ENCODE measurements at regions not wholly inside any gene's neighbourhood (a gene's known extent, or its start where the extent isn't known, plus 50 kb on each side); places are given as distances from the start of the nearest gene placed in this dataset.

DNA sequence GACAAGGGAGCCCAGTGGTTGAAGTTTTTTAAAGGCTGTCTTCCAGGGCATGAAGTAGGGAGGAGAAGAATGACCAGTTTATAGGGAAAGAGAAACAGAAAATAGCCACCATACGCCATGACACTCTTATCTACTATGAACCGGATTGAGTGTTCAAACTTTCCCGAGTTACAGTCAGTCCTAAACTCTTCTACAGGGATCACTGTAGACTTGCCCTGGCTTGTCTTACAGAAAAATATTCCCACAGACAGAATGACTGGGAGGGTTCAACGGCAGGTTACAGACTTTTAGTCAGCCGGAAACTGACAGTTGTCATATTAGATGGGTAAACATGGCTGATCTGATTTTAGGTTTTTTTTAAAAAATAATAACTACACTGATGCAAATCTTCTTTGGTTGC is 662.5 kb upstream of the SOX9 start:
- H3K9me3 ChIP-seq (ENCODE audit: insufficient read depth, low read depth, low read length): no peaks in the 10 kb centered on the region
- H3K36me3 ChIP-seq (ENCODE audit: insufficient read depth, low read depth, low read length): no peaks in the 10 kb centered on the region
- peaks cover 7% of the 10 kb centered on the region; the same call in 1 of the 2 replicates for H3K4me1 ChIP-seq (ENCODE audit: insufficient read depth, low read length)
- no peak overlapping the region for H3K27ac ChIP-seq (ENCODE audit: low read length)
- H3K9ac ChIP-seq (ENCODE audit: low read depth, low read length): no peak overlapping the region
- no peak overlapping the region for H3K4me3 ChIP-seq (ENCODE audit: low read length)
- no peaks in the 10 kb centered on the region for H3K27me3 ChIP-seq (ENCODE audit: insufficient read depth, low read length)

DNA sequence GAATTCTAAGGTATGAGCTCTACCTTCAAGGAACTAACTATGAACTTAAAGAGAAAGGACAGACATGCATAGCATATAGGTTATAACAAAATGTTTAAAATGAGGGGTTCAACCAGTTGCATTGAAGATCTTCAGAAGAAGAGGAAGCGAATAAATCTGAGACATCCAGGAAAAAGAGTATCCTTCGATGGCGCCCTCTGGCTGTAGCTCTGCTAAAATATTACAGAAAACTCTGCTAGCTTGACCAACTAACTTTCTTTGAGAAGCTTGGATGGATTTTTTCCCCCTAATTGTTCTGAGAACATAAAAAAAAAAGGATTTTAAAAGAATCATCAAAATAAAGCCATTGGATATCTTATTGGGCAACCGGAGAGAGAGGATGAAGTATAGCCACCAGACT is 659.9 kb upstream of the SOX9 start:
- Histone ChIP-seq H3K27ac (ENCODE audit: low read length) (no peak overlapping the region), H3K4me3 (ENCODE audit: low read length) (no peak overlapping the region), H3K27me3 (ENCODE audit: insufficient read depth, low read length) (no peaks in the 10 kb centered on the region), H3K9me3 (ENCODE audit: insufficient read depth, low read depth, low read length) (no peaks in the 10 kb centered on the region), H3K4me1 (ENCODE audit: insufficient read depth, low read length) (peaks cover 9% of the 10 kb centered on the region; the same call in 1 of the 2 replicates), H3K9ac (ENCODE audit: low read depth, low read length) (no peak overlapping the region), H3K36me3 (ENCODE audit: insufficient read depth, low read depth, low read length) (no peaks in the 10 kb centered on the region)

DNA sequence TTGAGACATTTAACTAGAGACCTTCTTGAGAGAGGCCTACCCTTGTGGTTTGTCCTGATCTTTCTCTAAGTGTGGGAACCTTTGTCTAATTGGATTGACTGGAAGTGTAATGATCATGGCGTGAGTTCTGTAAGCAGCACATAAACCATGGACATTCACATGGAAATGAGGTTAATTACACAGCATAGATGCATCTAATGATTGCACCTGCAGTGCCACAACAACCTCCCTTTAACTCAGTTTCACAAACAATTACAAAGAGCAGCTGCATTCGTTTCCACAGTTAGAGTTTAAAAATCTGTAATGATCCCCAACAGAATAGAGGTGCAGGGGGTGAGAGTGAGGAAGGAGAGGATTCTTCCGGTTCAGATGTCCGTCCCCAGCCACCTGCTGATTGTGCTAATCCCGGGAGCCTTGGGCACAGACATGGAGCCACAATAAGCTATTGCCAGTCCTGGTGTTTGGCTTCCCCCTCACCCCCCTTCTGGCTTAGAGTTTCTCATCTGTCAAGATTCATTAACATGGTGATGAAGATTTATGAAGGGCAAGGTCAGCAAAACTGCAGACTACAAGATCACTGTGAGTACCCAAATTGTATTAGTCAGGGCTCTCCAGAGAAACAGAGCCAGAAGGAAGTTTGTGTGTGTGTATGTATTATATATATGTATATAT is 659.2 kb upstream of the SOX9 start:
- Histone ChIP-seq H3K36me3 (ENCODE audit: insufficient read depth, low read depth, low read length) (no peaks in the 10 kb centered on the region), H3K4me1 (ENCODE audit: insufficient read depth, low read length) (peaks cover 9% of the 10 kb centered on the region; the same call in 1 of the 2 replicates), H3K9me3 (ENCODE audit: insufficient read depth, low read depth, low read length) (no peaks in the 10 kb centered on the region), H3K9ac (ENCODE audit: low read depth, low read length) (no peak overlapping the region), H3K27ac (ENCODE audit: low read length) (no peak overlapping the region), H3K4me3 (ENCODE audit: low read length) (no peak overlapping the region), H3K27me3 (ENCODE audit: insufficient read depth, low read length) (no peaks in the 10 kb centered on the region)

DNA sequence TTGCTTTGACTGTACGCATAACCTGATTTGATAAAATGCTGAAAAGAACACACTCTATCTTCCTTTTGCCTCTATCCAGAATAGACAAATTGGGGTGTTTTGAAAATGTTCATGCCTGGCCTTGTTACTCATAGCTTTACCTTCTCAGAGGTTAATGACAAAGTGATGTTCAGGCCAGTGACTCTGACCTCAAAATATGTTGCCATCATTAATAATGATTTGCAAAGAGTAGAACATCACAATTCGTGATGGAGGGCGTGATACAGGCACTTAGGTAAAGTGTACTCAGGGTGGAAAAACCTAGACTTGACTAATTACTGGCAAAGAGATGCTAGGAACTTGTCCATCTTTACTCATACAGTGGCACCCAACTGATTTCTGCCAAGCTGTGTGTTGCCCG is 656.6 kb upstream of the SOX9 start:
- no peaks in the 10 kb centered on the region for H3K36me3 ChIP-seq (ENCODE audit: insufficient read depth, low read depth, low read length)
- no peak overlapping the region for H3K9ac ChIP-seq (ENCODE audit: low read depth, low read length)
- H3K9me3 ChIP-seq (ENCODE audit: insufficient read depth, low read depth, low read length): no peaks in the 10 kb centered on the region
- no peaks in the 10 kb centered on the region for H3K27me3 ChIP-seq (ENCODE audit: insufficient read depth, low read length)
- no peak overlapping the region for H3K4me3 ChIP-seq (ENCODE audit: low read length)
- no peak overlapping the region for H3K27ac ChIP-seq (ENCODE audit: low read length)
- H3K4me1 ChIP-seq (ENCODE audit: insufficient read depth, low read length): peaks cover 9% of the 10 kb centered on the region; the same call in 1 of the 2 replicates

DNA sequence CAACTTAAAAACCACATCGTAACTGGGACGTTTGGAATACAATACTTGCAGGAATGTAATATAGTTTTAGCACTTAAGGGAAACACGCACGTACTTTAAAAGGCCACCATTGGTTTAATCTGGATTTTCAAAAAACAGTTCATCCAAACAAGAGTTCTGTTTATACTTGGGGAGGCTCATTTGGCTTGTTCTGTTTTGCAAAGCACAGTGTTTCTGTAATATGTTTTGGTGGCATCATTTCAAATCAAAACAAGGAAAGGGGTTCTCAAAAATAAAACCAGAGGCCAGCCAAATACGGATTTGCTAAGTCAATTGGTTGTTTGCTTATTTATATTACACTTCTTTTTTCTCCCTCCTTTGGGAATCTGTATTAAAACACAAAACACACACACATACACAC is 656.1 kb upstream of the SOX9 start:
- Histone ChIP-seq H3K27me3 (ENCODE audit: insufficient read depth, low read length) (no peaks in the 10 kb centered on the region), H3K9ac (ENCODE audit: low read depth, low read length) (no peak overlapping the region), H3K36me3 (ENCODE audit: insufficient read depth, low read depth, low read length) (no peaks in the 10 kb centered on the region), H3K9me3 (ENCODE audit: insufficient read depth, low read depth, low read length) (no peaks in the 10 kb centered on the region), H3K27ac (ENCODE audit: low read length) (no peak overlapping the region), H3K4me3 (ENCODE audit: low read length) (no peak overlapping the region), H3K4me1 (ENCODE audit: insufficient read depth, low read length) (peaks cover 9% of the 10 kb centered on the region; the same call in 1 of the 2 replicates)

DNA sequence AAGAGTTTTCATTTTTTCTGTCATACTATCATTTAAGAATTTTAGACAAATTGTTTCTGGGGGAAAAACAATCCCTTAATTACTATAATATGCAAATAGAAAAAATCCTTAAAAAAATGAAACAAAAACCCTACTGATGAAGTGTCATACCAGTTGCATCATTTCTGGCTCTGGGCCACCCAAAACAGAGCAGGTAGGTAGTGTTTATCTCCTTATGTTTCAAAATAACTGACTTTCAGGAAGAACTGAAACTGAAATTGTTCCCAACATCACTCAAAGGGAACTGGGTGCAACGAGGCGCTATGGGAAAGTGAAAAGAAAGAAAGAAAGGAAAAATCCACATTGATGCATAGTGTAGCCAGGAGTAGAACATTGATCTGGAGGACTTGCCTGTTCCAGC is 653.1 kb upstream of the SOX9 start:
- no peaks in the 10 kb centered on the region for H3K9me3 ChIP-seq (ENCODE audit: insufficient read depth, low read depth, low read length)
- H3K27ac ChIP-seq (ENCODE audit: low read length): no peak overlapping the region
- H3K4me3 ChIP-seq (ENCODE audit: low read length): no peak overlapping the region
- H3K36me3 ChIP-seq (ENCODE audit: insufficient read depth, low read depth, low read length): no peaks in the 10 kb centered on the region
- no peak overlapping the region for H3K9ac ChIP-seq (ENCODE audit: low read depth, low read length)
- no peaks in the 10 kb centered on the region for H3K27me3 ChIP-seq (ENCODE audit: insufficient read depth, low read length)
- H3K4me1 ChIP-seq (ENCODE audit: insufficient read depth, low read length): peaks cover 7% of the 10 kb centered on the region; the same call in 1 of the 2 replicates

DNA sequence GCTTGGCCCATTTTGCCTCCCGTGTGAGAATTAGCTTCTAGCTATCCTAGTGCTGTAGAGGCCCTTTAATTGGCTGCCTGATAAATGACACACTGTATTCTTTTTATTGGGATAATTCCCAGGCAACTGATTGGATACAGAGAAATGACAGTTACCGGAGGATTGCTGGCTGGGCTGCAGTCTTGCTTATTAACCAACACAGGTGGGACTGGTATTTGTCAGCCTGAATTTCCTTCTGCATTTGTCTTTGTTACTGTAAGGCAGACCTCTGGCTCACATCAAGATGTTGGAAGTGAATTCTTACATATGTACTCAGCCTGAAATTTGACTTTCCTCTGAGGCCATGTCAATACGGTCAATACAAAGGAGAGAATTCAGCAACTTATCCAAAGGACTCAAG is 650.8 kb upstream of the SOX9 start:
- H3K4me3 ChIP-seq (ENCODE audit: low read length): no peak overlapping the region
- no peaks in the 10 kb centered on the region for H3K36me3 ChIP-seq (ENCODE audit: insufficient read depth, low read depth, low read length)

DNA sequence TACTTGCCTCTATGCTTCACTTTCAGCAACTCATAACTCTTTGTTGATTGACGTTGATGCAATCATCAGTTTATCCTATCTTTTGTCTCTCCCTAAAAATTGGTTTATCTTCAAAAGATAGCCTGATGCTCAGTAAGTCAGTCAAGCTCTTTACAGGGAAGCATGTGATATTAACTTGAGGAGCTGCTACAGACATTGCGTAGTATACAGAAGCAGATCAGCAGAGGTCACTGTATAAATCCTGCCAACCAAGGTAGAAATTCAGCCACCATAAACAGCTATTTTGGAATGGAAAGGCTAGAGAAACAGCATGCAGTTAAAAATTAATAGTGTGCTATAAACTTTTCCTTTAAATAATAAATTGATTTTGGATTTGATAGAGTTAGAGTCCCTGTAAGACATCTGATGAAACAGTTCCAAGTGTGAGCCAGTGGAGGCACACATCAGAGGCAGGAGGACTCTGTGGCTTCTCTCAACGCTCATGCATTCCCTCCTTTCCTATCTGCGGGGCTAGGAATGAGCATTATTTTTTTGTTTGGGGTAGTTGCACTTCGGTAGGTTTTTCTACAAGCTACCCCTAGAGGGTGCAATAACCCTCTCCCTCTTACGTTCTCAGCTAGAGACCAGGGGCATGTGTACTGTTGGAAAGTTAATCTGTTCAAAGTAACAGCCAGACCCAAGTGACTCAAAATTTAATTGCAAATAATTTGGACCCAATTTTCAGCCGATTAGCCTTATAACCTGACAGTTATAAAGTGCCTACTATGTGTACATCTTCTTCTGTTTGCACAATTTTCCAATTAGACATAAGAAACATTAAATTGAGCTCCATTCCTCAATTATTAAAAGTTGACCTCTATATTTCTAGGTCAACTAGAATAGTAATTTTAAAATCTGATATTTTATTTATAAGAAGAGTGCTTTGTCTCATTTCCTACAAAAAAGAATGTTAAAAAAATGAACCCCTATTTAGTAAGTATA is 647.7 kb upstream of the SOX9 start:
- Histone ChIP-seq H3K9ac (ENCODE audit: low read depth, low read length) (no peak overlapping the region), H3K4me3 (ENCODE audit: low read length) (no peak overlapping the region), H3K9me3 (ENCODE audit: insufficient read depth, low read depth, low read length) (no peaks in the 10 kb centered on the region), H3K36me3 (ENCODE audit: insufficient read depth, low read depth, low read length) (no peaks in the 10 kb centered on the region), H3K27ac (ENCODE audit: low read length) (no peak overlapping the region), H3K27me3 (ENCODE audit: insufficient read depth, low read length) (no peaks in the 10 kb centered on the region), H3K4me1 (ENCODE audit: insufficient read depth, low read length) (no peaks in the 10 kb centered on the region)

More for the DNA sequence above, 650.8 kb upstream of the SOX9 start:
- Histone ChIP-seq H3K9ac (ENCODE audit: low read depth, low read length) (no peak overlapping the region), H3K4me1 (ENCODE audit: insufficient read depth, low read length) (no peaks in the 10 kb centered on the region), H3K9me3 (ENCODE audit: insufficient read depth, low read depth, low read length) (no peaks in the 10 kb centered on the region), H3K27ac (ENCODE audit: low read length) (no peak overlapping the region), H3K27me3 (ENCODE audit: insufficient read depth, low read length) (no peaks in the 10 kb centered on the region)

DNA sequence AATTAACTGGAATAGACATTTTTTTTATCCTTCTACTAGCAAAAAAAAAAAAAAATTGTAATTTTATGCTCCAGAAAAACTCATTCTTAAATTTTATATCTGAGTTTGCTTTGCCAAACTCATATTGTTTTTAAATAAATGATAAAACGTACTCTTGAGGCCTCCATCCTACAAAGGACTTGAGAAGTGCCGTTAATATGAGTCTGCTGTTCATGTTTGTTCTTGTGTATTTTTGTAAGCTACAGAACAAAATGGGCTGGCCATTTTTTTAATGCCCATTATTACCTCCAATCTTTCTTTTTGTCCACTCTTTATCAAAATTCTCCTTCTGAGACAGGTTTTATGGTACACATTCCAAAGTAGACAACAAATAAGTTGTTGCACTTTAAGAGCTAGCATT is 643.5 kb upstream of the SOX9 start:
- Histone ChIP-seq H3K9me3 (ENCODE audit: insufficient read depth, low read depth, low read length) (no peaks in the 10 kb centered on the region), H3K4me3 (ENCODE audit: low read length) (no peak overlapping the region), H3K27me3 (ENCODE audit: insufficient read depth, low read length) (no peaks in the 10 kb centered on the region), H3K9ac (ENCODE audit: low read depth, low read length) (no peak overlapping the region), H3K36me3 (ENCODE audit: insufficient read depth, low read depth, low read length) (no peaks in the 10 kb centered on the region), H3K4me1 (ENCODE audit: insufficient read depth, low read length) (no peaks in the 10 kb centered on the region), H3K27ac (ENCODE audit: low read length) (no peak overlapping the region)

DNA sequence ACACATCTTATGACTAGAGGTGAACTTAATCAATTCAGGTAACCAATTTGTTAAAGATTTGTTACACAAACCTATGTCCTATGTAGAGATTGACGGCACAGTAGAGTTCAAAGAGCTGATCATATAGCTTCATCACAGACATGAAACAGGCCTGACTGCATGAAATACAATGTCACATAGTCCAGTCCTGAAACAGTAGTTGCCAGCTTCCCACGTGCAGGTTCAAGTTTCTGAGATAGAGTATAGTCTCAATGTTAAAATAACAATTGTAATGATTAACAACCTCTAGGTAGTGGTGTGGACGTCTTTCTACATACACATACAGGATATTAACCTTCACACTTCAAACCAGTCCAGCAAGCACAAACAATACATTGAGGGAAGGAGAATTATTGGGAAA is 640.7 kb upstream of the SOX9 start:
- Histone ChIP-seq H3K9me3 (ENCODE audit: insufficient read depth, low read depth, low read length) (no peaks in the 10 kb centered on the region), H3K9ac (ENCODE audit: low read depth, low read length) (no peak overlapping the region), H3K27ac (ENCODE audit: low read length) (no peak overlapping the region), H3K36me3 (ENCODE audit: insufficient read depth, low read depth, low read length) (no peaks in the 10 kb centered on the region), H3K27me3 (ENCODE audit: insufficient read depth, low read length) (no peaks in the 10 kb centered on the region), H3K4me3 (ENCODE audit: low read length) (no peak overlapping the region), H3K4me1 (ENCODE audit: insufficient read depth, low read length) (no peaks in the 10 kb centered on the region)

DNA sequence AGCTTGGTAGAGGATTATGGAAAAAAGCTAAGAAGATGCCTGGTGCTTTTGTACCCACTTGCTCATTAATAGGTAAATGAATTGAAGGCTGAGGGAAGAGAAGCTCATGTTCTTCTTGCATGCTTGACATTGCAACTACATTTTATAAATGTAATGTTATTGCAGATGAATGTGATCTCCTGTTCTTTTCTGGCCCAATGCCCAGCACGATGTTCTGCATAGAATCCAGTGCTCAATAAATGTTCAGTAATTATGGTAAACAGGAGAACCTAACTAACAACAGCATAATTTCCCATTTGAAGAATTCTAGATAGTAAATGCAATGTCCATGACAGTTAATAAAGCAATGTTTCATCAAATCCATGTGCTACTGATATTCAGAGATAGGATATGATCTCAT is 638.2 kb upstream of the SOX9 start:
- no peak overlapping the region for H3K4me3 ChIP-seq (ENCODE audit: low read length)
- H3K9ac ChIP-seq (ENCODE audit: low read depth, low read length): no peak overlapping the region
- H3K27me3 ChIP-seq (ENCODE audit: insufficient read depth, low read length): no peaks in the 10 kb centered on the region
- H3K36me3 ChIP-seq (ENCODE audit: insufficient read depth, low read depth, low read length): no peaks in the 10 kb centered on the region
- no peak overlapping the region for H3K27ac ChIP-seq (ENCODE audit: low read length)
- no peaks in the 10 kb centered on the region for H3K9me3 ChIP-seq (ENCODE audit: insufficient read depth, low read depth, low read length)
- no peaks in the 10 kb centered on the region for H3K4me1 ChIP-seq (ENCODE audit: insufficient read depth, low read length)

DNA sequence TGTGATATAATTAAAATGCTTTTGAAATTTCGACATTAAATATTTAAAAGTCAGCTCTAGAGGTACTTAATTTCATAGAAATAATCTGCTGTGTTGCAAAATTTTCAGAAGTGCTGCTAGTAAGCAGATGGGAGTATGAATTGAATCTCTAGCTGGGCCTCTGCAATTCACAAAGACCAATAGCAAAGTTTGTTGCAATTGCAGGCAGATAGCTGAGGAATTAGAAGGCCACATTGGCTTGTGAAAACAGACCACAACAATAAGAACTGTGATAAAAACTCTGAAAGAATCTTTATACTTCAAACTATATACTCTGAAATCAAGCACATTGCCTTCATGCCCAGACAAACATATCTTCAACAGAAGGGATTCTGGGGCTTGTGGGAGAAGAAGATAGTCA is 636.3 kb upstream of the SOX9 start:
- H3K27me3 ChIP-seq (ENCODE audit: insufficient read depth, low read length): no peaks in the 10 kb centered on the region
- H3K9ac ChIP-seq (ENCODE audit: low read depth, low read length): no peak overlapping the region
- no peak overlapping the region for H3K27ac ChIP-seq (ENCODE audit: low read length)

More for the DNA sequence above, 636.3 kb upstream of the SOX9 start:
- Histone ChIP-seq H3K9me3 (ENCODE audit: insufficient read depth, low read depth, low read length) (no peaks in the 10 kb centered on the region), H3K4me3 (ENCODE audit: low read length) (no peak overlapping the region), H3K4me1 (ENCODE audit: insufficient read depth, low read length) (no peaks in the 10 kb centered on the region), H3K36me3 (ENCODE audit: insufficient read depth, low read depth, low read length) (no peaks in the 10 kb centered on the region)

Measured in iPS-20b (cell line).